Ovary (tissue), 3 donors: ENCODE measurements at regions not wholly inside any gene's neighbourhood (a gene's known extent, or its start where the extent isn't known, plus 50 kb on each side); places are given as distances from the start of the nearest gene placed in this dataset.

Experiments used
- CTCF ChIP-seq, 3 donors: fragments of 450-650 bp in 2 of 3; fragments of 200-600 bp in 1 of 3; IDR thresholded peaks; one replicate each; pipeline versions ENCODE4 v1.5.1 to v1.8.0; 2016 to 2022; ENCODE audit warnings: antibody characterized with exemption in 3 of 3, mild to moderate bottlenecking in 1 of 3
- POLR2A ChIP-seq: fragments of 450-650 bp; IDR thresholded peaks from one replicate; pipeline ENCODE4 v1.6.1; 2017; ENCODE audit warnings: antibody characterized with exemption, mild to moderate bottlenecking, moderate library complexity
- donor health status: DM: no; HTN: no; CAD: no.

DNA sequence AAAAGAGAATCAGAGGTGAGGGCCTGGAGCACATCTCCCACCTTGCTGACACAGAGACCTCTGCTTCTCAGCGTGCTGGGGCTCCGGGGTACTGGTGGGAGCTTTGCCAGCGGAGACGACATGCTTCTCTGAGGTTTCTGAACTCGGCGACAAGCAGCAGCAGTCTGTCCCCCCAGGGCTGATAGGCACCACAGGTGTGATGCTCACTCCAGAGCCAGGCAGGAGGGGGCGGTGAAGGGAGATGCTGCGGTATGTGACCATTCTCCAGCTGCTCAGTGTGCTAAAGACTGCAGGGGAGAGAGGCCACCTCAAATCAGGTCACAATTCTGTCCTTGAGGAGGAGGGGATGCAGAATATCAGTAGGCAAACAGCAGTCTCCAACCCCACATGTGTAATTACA, 219.9 kb downstream of the ALDH8A1 start:
- TF ChIP-seq CTCF (IDR thresholded peaks at IDR 0.05): no peak
- TF ChIP-seq POLR2A: no peak
